ENCODE measurements at regions not wholly inside any gene's neighbourhood (a gene's known extent, or its start where the extent isn't known, plus 50 kb on each side); places are given as distances from the start of the nearest gene placed in this dataset.

DNA sequence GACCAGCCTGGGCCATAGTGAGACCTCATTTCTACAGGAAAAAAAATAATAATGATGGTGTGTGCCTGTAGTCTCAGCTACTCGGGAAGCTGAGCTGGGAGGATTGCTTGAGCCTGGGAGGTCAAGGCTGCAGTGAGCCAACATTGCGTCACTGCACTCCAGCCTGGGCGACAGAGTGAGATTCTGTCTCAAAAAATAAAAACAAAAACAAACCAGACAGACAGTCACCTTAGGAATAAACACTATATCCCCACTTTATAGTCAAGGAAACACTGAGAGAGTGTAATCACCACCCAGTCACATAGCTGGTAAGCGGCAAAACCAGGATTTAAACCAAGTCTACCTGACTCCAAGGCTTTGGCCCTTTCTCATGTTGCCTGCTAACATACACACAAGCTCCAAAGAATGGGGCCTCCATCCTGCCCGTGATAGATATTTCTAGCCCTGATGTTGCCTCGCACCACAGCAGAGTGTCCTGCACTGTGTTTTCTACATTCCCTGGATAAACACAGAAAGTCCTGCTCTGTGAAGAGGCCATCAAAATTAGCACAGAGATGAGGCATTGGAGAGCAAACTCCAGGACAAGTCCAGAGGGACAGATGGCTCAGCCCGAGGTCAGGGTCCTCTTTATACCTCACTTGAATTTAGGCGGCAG, 66.1 kb upstream of the SMURF2 start (continued):
- TF ChIP-seq ZBTB40 (IDR thresholded peaks at IDR 0.05), result no peak
- peak; percentile 58; the same call in 1 of the 2 replicates for TF ChIP-seq ZBTB40 (CRISPR knock-in tag; IDR thresholded peaks at IDR 0.05)
- TF ChIP-seq CREB1 (IDR thresholded peaks at IDR 0.05), result no peak; the same call in 1 of the 2 replicates
- TF ChIP-seq CREB1 (CRISPR knock-in tag; IDR thresholded peaks at IDR 0.05), result no peak
- no peak for TF ChIP-seq POGZ (CRISPR knock-in tag; IDR thresholded peaks at IDR 0.05)
- TF ChIP-seq DR1 (CRISPR knock-in tag; IDR thresholded peaks at IDR 0.05), result no peak
- TF ChIP-seq KDM5B (CRISPR knock-in tag; IDR thresholded peaks at IDR 0.05; ENCODE audit: borderline replicate concordance), result no peak
- no peak for TF ChIP-seq SNAI1 (CRISPR knock-in tag; IDR thresholded peaks at IDR 0.05; ENCODE audit: borderline replicate concordance)
- no peak for TF ChIP-seq TFE3 (CRISPR knock-in tag; IDR thresholded peaks at IDR 0.05)
- peak; percentile 64; the same call in 1 of the 2 replicates for TF ChIP-seq ZNF878 (CRISPR knock-in tag; IDR thresholded peaks at IDR 0.05)
- no peak for TF ChIP-seq ISL2 (CRISPR knock-in tag; IDR thresholded peaks at IDR 0.05)
- 0 out of 2 replicates have a peak, but pooled peaks have one; percentile 12 for TF ChIP-seq PATZ1 (CRISPR knock-in tag; IDR thresholded peaks at IDR 0.05)
- no peak for TF ChIP-seq RBM22 (optimal IDR thresholded peaks at IDR 0.05; ENCODE audit: low read length)
- no peak for TF ChIP-seq ZNF296 (CRISPR knock-in tag; conservative IDR thresholded peaks at IDR 0.05)
- no peak for TF ChIP-seq RARG (CRISPR knock-in tag; IDR thresholded peaks at IDR 0.05; ENCODE audit: low read depth)
- TF ChIP-seq NFE2 (CRISPR knock-in tag; IDR thresholded peaks at IDR 0.05), result no peak
- no peak for TF ChIP-seq NFE2L1 (CRISPR knock-in tag; IDR thresholded peaks at IDR 0.05; ENCODE audit: borderline replicate concordance)
- TF ChIP-seq NRL (CRISPR knock-in tag; IDR thresholded peaks at IDR 0.05; ENCODE audit: borderline replicate concordance), result no peak
- 0 out of 2 replicates have a peak, but pooled peaks have one; percentile 31 for TF ChIP-seq SRY (CRISPR knock-in tag; IDR thresholded peaks at IDR 0.05)

Measured in HepG2 (cell line).